ENCODE measurements at regions not wholly inside any gene's neighbourhood (a gene's known extent, or its start where the extent isn't known, plus 50 kb on each side); places are given as distances from the start of the nearest gene placed in this dataset.
A peak's percentile ranks its signal among the peaks of the same experiment; 100 is the strongest.

- H3K9me3 ChIP-seq: no peaks in the 10 kb centered on the region
- WGBS, 4 donors: 88 to 91% (median 88%) methylated on average over 9 to 11 of the region's 11 CpGs
- TF ChIP-seq POLR2A (IDR thresholded peaks at IDR 0.05): no peak
- no peak for TF ChIP-seq CTCF (IDR thresholded peaks at IDR 0.05)
- no peak for ATAC-seq
- peak overlapping the region in 2 of 12 donors; percentile 31 to 81 for H3K27ac ChIP-seq
- H3K36me3 ChIP-seq: no peaks in the 10 kb centered on the region
- intact Hi-C loops (cut with DNase I): loop anchor here in 1 of 10 donors (5.0 kb wide), 1 partner anchor 66 kb away; no protein-coding TSS in a partner anchor
- H3K4me1 ChIP-seq: peaks cover 0 to 52% (median 10%) of the 10 kb centered on the region in 12 donors
- DNase-seq: no peak
- H3K27me3 ChIP-seq: no peaks in the 10 kb centered on the region
- H3K4me3 ChIP-seq: no peak overlapping the region
These were observed 74.2 kb upstream of the SERTAD2 start for GRCh38 chr2:64727843-64728463.

GRCh38 chr2:64730551-64731262 lies 77.0 kb upstream of the SERTAD2 start:
- Histone ChIP-seq H3K4me3 (peak overlapping the region in 11 of 12 donors; percentile 3 to 60 (median 47)), H3K27me3 (no peaks in the 10 kb centered on the region), H3K9me3 (no peaks in the 10 kb centered on the region), H3K27ac (peak overlapping the region in 11 of 12 donors; percentile 29 to 92 (median 60)), H3K4me1 (peaks cover 0 to 52% (median 10%) of the 10 kb centered on the region in 12 donors), H3K36me3 (no peaks in the 10 kb centered on the region)
- intact Hi-C loops (cut with DNase I): loop anchor here in 2 of 10 donors (5.0 kb wide), 2 partner anchors 68 to 78 kb away; partner anchors contain the start of gene SERTAD2 (in 1 of the 2)
- DNase-seq (peak in 4 of 5 donors; percentile 50 to 77 (median 66)), ATAC-seq (peak; percentile 73 to 93 (median 90))
- WGBS, 4 donors: 25 to 33% (median 31%) methylated on average over 8 to 9 of the region's 9 CpGs
- TF ChIP-seq CTCF (IDR thresholded peaks at IDR 0.05): no peak
- no peak for TF ChIP-seq POLR2A (IDR thresholded peaks at IDR 0.05)

GRCh38 chr2:64731263-64731643 lies 77.5 kb upstream of the SERTAD2 start:
- H3K9me3 ChIP-seq: no peaks in the 10 kb centered on the region
- no peaks in the 10 kb centered on the region for H3K36me3 ChIP-seq
- ATAC-seq (no peak), DNase-seq (no peak)
- peaks cover 0 to 52% (median 10%) of the 10 kb centered on the region in 12 donors for H3K4me1 ChIP-seq
- H3K27me3 ChIP-seq: no peaks in the 10 kb centered on the region
- H3K4me3 ChIP-seq: peak overlapping the region in 10 of 12 donors; percentile 3 to 60 (median 48)
- peak overlapping the region in 11 of 12 donors; percentile 27 to 92 (median 60) for H3K27ac ChIP-seq
- TF ChIP-seq CTCF (IDR thresholded peaks at IDR 0.05): no peak
- no peak for TF ChIP-seq POLR2A (IDR thresholded peaks at IDR 0.05)
- 68 to 78% (median 71%) methylated on average over 3 of the region's 3 CpGs for WGBS, 4 donors
- intact Hi-C loops (cut with DNase I): loop anchor here in 2 of 10 donors (5.0 kb wide), 2 partner anchors 69 to 79 kb away; partner anchors contain the start of gene SERTAD2 (in 1 of the 2)

GRCh38 chr2:64731746-64732145 lies 78.0 kb upstream of the SERTAD2 start:
- WGBS, 4 donors: 77 to 86% (median 83%) methylated on average over 5 of the region's 5 CpGs
- peak overlapping the region in 9 of 12 donors; percentile 4 to 92 (median 55) for H3K27ac ChIP-seq

More at GRCh38 chr2:64731746-64732145, 78.0 kb upstream of the SERTAD2 start:
- no peaks in the 10 kb centered on the region for H3K9me3 ChIP-seq
- TF ChIP-seq CTCF (IDR thresholded peaks at IDR 0.05) (no peak), POLR2A (IDR thresholded peaks at IDR 0.05) (no peak)
- peaks cover 0 to 47% (median 10%) of the 10 kb centered on the region in 12 donors for H3K4me1 ChIP-seq
- no peaks in the 10 kb centered on the region for H3K36me3 ChIP-seq
- peak in 1 of 5 donors; percentile 18 for DNase-seq
- peak overlapping the region in 2 of 12 donors; percentile 52 to 60 for H3K4me3 ChIP-seq
- intact Hi-C loops (cut with DNase I): loop anchor here in 2 of 10 donors (2.0 to 5.0 kb wide), 3 partner anchors 17 to 79 kb away; partner anchors contain the start of gene SERTAD2 (in 1 of the 2)
- peak in 3 of 4 donors; percentile 47 to 55 (median 48) for ATAC-seq
- no peaks in the 10 kb centered on the region for H3K27me3 ChIP-seq
